Mesenchymal stem cell (in vitro differentiated cells and primary cell): ENCODE measurements at regions not wholly inside any gene's neighbourhood (a gene's known extent, or its start where the extent isn't known, plus 50 kb on each side); places are given as distances from the start of the nearest gene placed in this dataset.

ENCODE experiments used
- DNase-seq: peaks from one replicate; pipeline ENCODE4 v3.0.0-alpha.2; 2013
- H2AFZ ChIP-seq: one replicate; pipeline ENCODE4 v1.6.1; 2013; ENCODE audit warnings: low read depth, mild to moderate bottlenecking, control low read depth, inconsistent platforms, low read length, moderate library complexity
- H2AK5ac ChIP-seq: 2 replicates; pipeline ENCODE4 v1.6.1; 2013; ENCODE audit warnings: low read length, moderate library complexity, mild to moderate bottlenecking, inconsistent platforms; ENCODE audit not compliant: severe bottlenecking
- H2BK120ac ChIP-seq: one replicate; pipeline ENCODE4 v1.6.1; 2013; ENCODE audit warnings: low read depth, mild to moderate bottlenecking, inconsistent platforms, low read length, moderate library complexity
- H2BK12ac ChIP-seq, 2 experiments: one replicate each; pipeline ENCODE4 v1.6.1; 2013; ENCODE audit warnings: inconsistent platforms in 2 of 2, low read length in 2 of 2, mild to moderate bottlenecking in 2 of 2, moderate library complexity in 2 of 2, control low read depth in 1 of 2
- H2BK15ac ChIP-seq: one replicate; pipeline ENCODE4 v1.6.1; 2013; ENCODE audit warnings: mild to moderate bottlenecking, low read depth, inconsistent platforms; ENCODE audit not compliant: poor library complexity, severe bottlenecking
- H2BK5ac ChIP-seq: 2 replicates; pipeline ENCODE4 v1.6.1; 2013; ENCODE audit warnings: low read depth, mild to moderate bottlenecking, low read length, control low read depth, inconsistent platforms; ENCODE audit not compliant: poor library complexity, severe bottlenecking
- H3K14ac ChIP-seq, 2 experiments: one replicate each; pipeline ENCODE4 v1.6.1; 2013; ENCODE audit warnings: inconsistent platforms in 2 of 2, low read length in 2 of 2, control low read depth in 1 of 2, mild to moderate bottlenecking in 1 of 2, moderate library complexity in 1 of 2
- H3K18ac ChIP-seq, 2 experiments: one replicate each; pipeline ENCODE4 v1.6.1; 2013; ENCODE audit warnings: inconsistent platforms in 2 of 2, low read length in 2 of 2, control low read depth in 1 of 2, low read depth in 1 of 2, mild to moderate bottlenecking in 1 of 2
- H3K23ac ChIP-seq, 2 experiments: one replicate each; pipeline ENCODE4 v1.6.1; 2013; ENCODE audit warnings: inconsistent platforms in 2 of 2, low read length in 2 of 2, mild to moderate bottlenecking in 2 of 2, moderate library complexity in 2 of 2, control low read depth in 1 of 2
- H3K27ac ChIP-seq: 2 replicates; pipeline ENCODE4 v1.5.1; 2013; ENCODE audit warnings: mild to moderate bottlenecking, moderate library complexity, low read length, control low read depth, inconsistent platforms; ENCODE audit not compliant: poor library complexity, severe bottlenecking
- H3K27me3 ChIP-seq, 2 experiments: 2 replicates each; pipeline versions ENCODE4 v1.6.1 to v1.7.0; 2013; ENCODE audit warnings: low read length in 2 of 2, mild to moderate bottlenecking in 2 of 2, moderate library complexity in 2 of 2, control low read depth in 1 of 2, inconsistent platforms in 1 of 2; ENCODE audit not compliant: control insufficient read depth in 1 of 2, insufficient read depth in 1 of 2
- H3K36me3 ChIP-seq, 2 experiments: 2 replicates each; pipeline versions ENCODE4 v1.6.1 to v1.7.0; 2013; ENCODE audit warnings: low read length in 2 of 2, control low read depth in 1 of 2, inconsistent platforms in 1 of 2, low read depth in 1 of 2, mild to moderate bottlenecking in 1 of 2; ENCODE audit not compliant: insufficient read depth in 2 of 2, control insufficient read depth in 1 of 2
- H3K4ac ChIP-seq, 2 experiments: one replicate each; pipeline ENCODE4 v1.6.1; 2013; ENCODE audit warnings: inconsistent platforms in 2 of 2, low read length in 2 of 2, mild to moderate bottlenecking in 2 of 2, moderate library complexity in 2 of 2, control low read depth in 1 of 2, low read depth in 1 of 2
- H3K4me1 ChIP-seq: 2 replicates; pipeline ENCODE4 v1.6.1; 2013; ENCODE audit warnings: low read depth, low read length, control low read depth; ENCODE audit not compliant: control insufficient read depth, insufficient read depth
- H3K4me2 ChIP-seq: 2 replicates; pipeline ENCODE4 v1.6.1; 2013; ENCODE audit warnings: low read length, mild to moderate bottlenecking, inconsistent platforms; ENCODE audit not compliant: poor library complexity, severe bottlenecking
- H3K4me3 ChIP-seq, 2 experiments: 2 replicates each; pipeline versions ENCODE4 v1.5.1 to v1.7.0; 2013; ENCODE audit warnings: low read length in 2 of 2, mild to moderate bottlenecking in 2 of 2, control low read depth in 1 of 2, low read depth in 1 of 2; ENCODE audit not compliant: insufficient read depth in 1 of 2
- H3K79me1 ChIP-seq: replicated peaks from 2 replicates; pipeline ENCODE4 v1.6.1; 2013; ENCODE audit warnings: mild to moderate bottlenecking, control low read depth, low read length, inconsistent platforms; ENCODE audit not compliant: poor library complexity, severe bottlenecking
- H3K9ac ChIP-seq: 2 replicates; pipeline ENCODE4 v1.7.0; 2013; ENCODE audit warnings: mild to moderate bottlenecking, low read length, moderate library complexity
- H3K9me3 ChIP-seq: 2 replicates; pipeline ENCODE4 v1.7.0; 2013; ENCODE audit warnings: mild to moderate bottlenecking, low read length; ENCODE audit not compliant: control insufficient read depth
- H4K8ac ChIP-seq: one replicate; pipeline ENCODE4 v1.6.1; 2013; ENCODE audit warnings: inconsistent platforms, mild to moderate bottlenecking, low read length, moderate library complexity
- H4K91ac ChIP-seq: one replicate; pipeline ENCODE4 v1.6.1; 2013; ENCODE audit warnings: mild to moderate bottlenecking, low read length, inconsistent platforms
- WGBS: methylation state at CpG from one replicate; pipeline ENCODE4 v1.1.7; 2013; ENCODE audit warnings: mixed read lengths; 5-methylcytosine and 5-hydroxymethylcytosine counted together

- no peak overlapping the region for H4K91ac ChIP-seq
- no peaks in the 10 kb centered on the region for H3K79me1 ChIP-seq
- WGBS: 79% methylated on average over 11 of the region's 11 CpGs
Observed at GRCh38 chr20:60749804-60750602, 502.1 kb upstream of the CDH4 start.

GRCh38 chr20:60750909-60751308 is 501.2 kb upstream of the CDH4 start:
- no peak overlapping the region for H3K14ac ChIP-seq

More at GRCh38 chr20:60749804-60750602, 502.1 kb upstream of the CDH4 start:
- Histone ChIP-seq H3K27ac (no peak overlapping the region), H3K18ac (no peak overlapping the region), H3K9me3 (no peaks in the 10 kb centered on the region), H3K14ac (no peak overlapping the region), H4K8ac (no peak overlapping the region), H2AFZ (no peak overlapping the region), H3K23ac (no peak overlapping the region), H2AK5ac (no peak overlapping the region), H3K9ac (no peak overlapping the region), H3K4ac (no peak overlapping the region), H2BK5ac (no peak overlapping the region), H3K4me3 (no peak overlapping the region), H3K4me2 (no peak overlapping the region), H2BK12ac (no peak overlapping the region), H3K27me3 (no peaks in the 10 kb centered on the region), H2BK120ac (no peak overlapping the region), H3K36me3 (no peaks in the 10 kb centered on the region), H3K4me1 (no peaks in the 10 kb centered on the region), H2BK15ac (no peak overlapping the region)
- no peak for DNase-seq

GRCh38 chr20:60751826-60752225 is 500.2 kb upstream of the CDH4 start:
- no peak overlapping the region for H4K8ac ChIP-seq
- no peak overlapping the region for H3K4ac ChIP-seq
- H3K27me3 ChIP-seq: no peaks in the 10 kb centered on the region
- H3K4me2 ChIP-seq: no peak overlapping the region
- H3K79me1 ChIP-seq: no peaks in the 10 kb centered on the region
- H3K36me3 ChIP-seq: no peaks in the 10 kb centered on the region
- H2BK12ac ChIP-seq: no peak overlapping the region
- DNase-seq: no peak
- no peak overlapping the region for H3K9ac ChIP-seq
- H3K9me3 ChIP-seq: no peaks in the 10 kb centered on the region
- no peak overlapping the region for H3K4me3 ChIP-seq
- H2AK5ac ChIP-seq: no peak overlapping the region
- H4K91ac ChIP-seq: no peak overlapping the region
- WGBS: 78% methylated on average over 7 of the region's 7 CpGs
- no peak overlapping the region for H3K23ac ChIP-seq
- no peak overlapping the region for H3K18ac ChIP-seq
- H2BK120ac ChIP-seq: no peak overlapping the region
- H3K27ac ChIP-seq: no peak overlapping the region
- H2BK15ac ChIP-seq: no peak overlapping the region
- no peak overlapping the region for H2BK5ac ChIP-seq
- H3K14ac ChIP-seq: no peak overlapping the region
- H2AFZ ChIP-seq: no peak overlapping the region
- H3K4me1 ChIP-seq: no peaks in the 10 kb centered on the region

More at GRCh38 chr20:60750909-60751308, 501.2 kb upstream of the CDH4 start:
- Histone ChIP-seq H2BK5ac (no peak overlapping the region), H3K18ac (no peak overlapping the region), H3K4ac (no peak overlapping the region), H3K27ac (no peak overlapping the region), H3K79me1 (no peaks in the 10 kb centered on the region), H3K23ac (no peak overlapping the region), H3K27me3 (no peaks in the 10 kb centered on the region), H3K36me3 (no peaks in the 10 kb centered on the region), H4K91ac (no peak overlapping the region), H2BK12ac (no peak overlapping the region), H3K4me2 (no peak overlapping the region), H4K8ac (no peak overlapping the region), H3K9me3 (no peaks in the 10 kb centered on the region), H2BK120ac (no peak overlapping the region), H2BK15ac (no peak overlapping the region), H2AK5ac (no peak overlapping the region), H3K4me1 (no peaks in the 10 kb centered on the region), H3K9ac (no peak overlapping the region), H2AFZ (no peak overlapping the region), H3K4me3 (no peak overlapping the region)
- 83% methylated on average over 7 of the region's 10 CpGs for WGBS
- DNase-seq: no peak

GRCh38 chr20:60752741-60753420 is 499.2 kb upstream of the CDH4 start:
- Histone ChIP-seq H2BK5ac (no peak overlapping the region), H2BK120ac (no peak overlapping the region), H3K23ac (no peak overlapping the region), H2AFZ (no peak overlapping the region), H2AK5ac (no peak overlapping the region), H2BK12ac (no peak overlapping the region), H3K14ac (no peak overlapping the region), H4K8ac (no peak overlapping the region), H3K4me3 (no peak overlapping the region), H2BK15ac (no peak overlapping the region), H3K4me2 (no peak overlapping the region), H3K9me3 (no peaks in the 10 kb centered on the region), H3K9ac (no peak overlapping the region), H3K18ac (no peak overlapping the region), H3K27ac (no peak overlapping the region), H3K27me3 (no peaks in the 10 kb centered on the region), H3K79me1 (no peaks in the 10 kb centered on the region), H4K91ac (peak overlapping the region; percentile 28), H3K4me1 (no peaks in the 10 kb centered on the region), H3K4ac (no peak overlapping the region), H3K36me3 (no peaks in the 10 kb centered on the region)
- WGBS: 71% methylated on average over 17 of the region's 17 CpGs
- DNase-seq: no peak
